CD8-positive, alpha-beta memory T cell (primary cell): ENCODE measurements at regions not wholly inside any gene's neighbourhood (a gene's known extent, or its start where the extent isn't known, plus 50 kb on each side); places are given as distances from the start of the nearest gene placed in this dataset.

Experiments
- CTCF ChIA-PET: fragments of 350-600 bp; sonication (Branson Sonifier 250); formaldehyde crosslinking; loops from one replicate; lab custom pipeline; 2021; ENCODE audit warnings: antibody characterized with exemption; lab: Charles Lee
- POLR2A ChIA-PET: fragments of 350-600 bp; sonication (Branson Sonifier 250); formaldehyde crosslinking; loops from one replicate; lab custom pipeline; 2021; ENCODE audit warnings: antibody characterized with exemption; lab: Charles Lee
- DNase-seq, 5 donors: peaks; one replicate each; pipeline versions ENCODE4 v3.0.0 to v3.0.0-alpha.2; 2020 to 2022; ENCODE audit warnings: mixed read lengths in 1 of 5
- H3K27ac ChIP-seq: one replicate; pipeline ENCODE4 v1.7.0; 2013; ENCODE audit warnings: low read depth, mild to moderate bottlenecking, low read length, moderate library complexity
- H3K27me3 ChIP-seq: 2 replicates; pipeline ENCODE4 v1.7.0; 2013; ENCODE audit warnings: low read length, mild to moderate bottlenecking; ENCODE audit not compliant: insufficient read depth, poor library complexity, severe bottlenecking
- H3K36me3 ChIP-seq: 2 replicates; pipeline ENCODE4 v1.7.0; 2013; ENCODE audit warnings: mild to moderate bottlenecking, low read length, moderate library complexity; ENCODE audit not compliant: insufficient read depth
- H3K4me1 ChIP-seq: 2 replicates; pipeline ENCODE4 v1.7.0; 2013; ENCODE audit warnings: mild to moderate bottlenecking, low read length, moderate library complexity; ENCODE audit not compliant: insufficient read depth
- H3K4me3 ChIP-seq: 2 replicates; pipeline ENCODE4 v1.7.0; 2013; ENCODE audit warnings: mild to moderate bottlenecking, low read length
- H3K9me3 ChIP-seq: 2 replicates; pipeline ENCODE4 v1.7.0; 2013; ENCODE audit warnings: mild to moderate bottlenecking, low read length
- H3K27ac Mint-ChIP-seq, 8 donors: one replicate each; pipeline ENCODE4 v1.8.0; 2020 to 2021; ENCODE audit warnings: mixed read lengths in 8 of 8, mild to moderate bottlenecking in 6 of 8, inconsistent platforms in 3 of 8, moderate library complexity in 3 of 8
- H3K27me3 Mint-ChIP-seq, 2 donors: one replicate each; pipeline ENCODE4 v1.8.0; 2020 to 2021; ENCODE audit warnings: mixed read lengths in 2 of 2, mild to moderate bottlenecking in 1 of 2, moderate library complexity in 1 of 2
- H3K36me3 Mint-ChIP-seq, 3 donors: one replicate each; pipeline ENCODE4 v1.8.0; 2020 to 2021; ENCODE audit warnings: mixed read lengths in 3 of 3, inconsistent platforms in 1 of 3, mild to moderate bottlenecking in 1 of 3
- H3K4me1 Mint-ChIP-seq, 3 donors: one replicate each; pipeline ENCODE4 v1.8.0; 2020 to 2021; ENCODE audit warnings: mixed read lengths in 3 of 3, inconsistent platforms in 1 of 3, mild to moderate bottlenecking in 1 of 3
- H3K4me3 Mint-ChIP-seq, 7 donors: one replicate each; pipeline ENCODE4 v1.8.0; 2020 to 2021; ENCODE audit warnings: mixed read lengths in 7 of 7, mild to moderate bottlenecking in 6 of 7, moderate library complexity in 4 of 7, inconsistent platforms in 2 of 7
- H3K9me3 Mint-ChIP-seq, 5 donors: one replicate each; pipeline ENCODE4 v1.8.0; 2020 to 2022; ENCODE audit warnings: mixed read lengths in 5 of 5, mild to moderate bottlenecking in 3 of 5, moderate library complexity in 2 of 5, inconsistent platforms in 1 of 5

DNA sequence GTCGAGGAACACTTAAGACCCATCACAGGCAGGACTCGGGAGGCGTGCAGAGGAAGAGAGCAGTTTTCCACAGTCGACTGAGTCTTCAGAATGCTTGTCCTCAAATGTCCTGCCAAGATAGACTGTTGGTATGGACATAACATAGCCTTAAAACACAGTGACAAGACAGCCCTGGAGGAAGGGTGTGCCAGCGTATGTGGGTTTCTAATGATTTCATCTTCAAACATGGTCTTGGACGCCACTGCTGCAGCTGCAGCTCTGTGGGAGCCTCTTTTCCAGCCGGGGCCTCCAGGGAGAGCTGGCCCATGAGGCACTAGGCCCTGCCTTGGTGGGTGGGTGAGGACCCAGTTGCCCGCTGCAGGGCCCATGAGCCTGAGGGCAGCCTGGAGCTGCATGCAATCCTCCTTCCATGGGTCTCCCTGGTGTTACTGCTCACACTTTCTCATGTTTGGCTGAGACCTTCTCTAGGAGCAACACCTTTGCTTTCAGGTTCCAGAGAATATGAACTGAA is 198.6 kb downstream of the KLF13 start:
- Mint-ChIP-seq H3K4me3 (no peak overlapping the region), H3K27me3 (peaks cover 19 to 24% of the 10 kb centered on the region in 2 donors), H3K9me3 (peaks cover 0 to 1% (median 0%) of the 10 kb centered on the region in 5 donors), H3K4me1 (no peaks in the 10 kb centered on the region), H3K27ac (no peak overlapping the region), H3K36me3 (peaks cover 0 to 3% (median 0%) of the 10 kb centered on the region in 3 donors)
- ChIA-PET CTCF (no interaction called here), POLR2A (no interaction called here)
- Histone ChIP-seq H3K4me1 (no peaks in the 10 kb centered on the region), H3K4me3 (no peak overlapping the region), H3K36me3 (no peaks in the 10 kb centered on the region), H3K27me3 (no peaks in the 10 kb centered on the region), H3K27ac (no peak overlapping the region), H3K9me3 (no peaks in the 10 kb centered on the region)
- no peak for DNase-seq

DNA sequence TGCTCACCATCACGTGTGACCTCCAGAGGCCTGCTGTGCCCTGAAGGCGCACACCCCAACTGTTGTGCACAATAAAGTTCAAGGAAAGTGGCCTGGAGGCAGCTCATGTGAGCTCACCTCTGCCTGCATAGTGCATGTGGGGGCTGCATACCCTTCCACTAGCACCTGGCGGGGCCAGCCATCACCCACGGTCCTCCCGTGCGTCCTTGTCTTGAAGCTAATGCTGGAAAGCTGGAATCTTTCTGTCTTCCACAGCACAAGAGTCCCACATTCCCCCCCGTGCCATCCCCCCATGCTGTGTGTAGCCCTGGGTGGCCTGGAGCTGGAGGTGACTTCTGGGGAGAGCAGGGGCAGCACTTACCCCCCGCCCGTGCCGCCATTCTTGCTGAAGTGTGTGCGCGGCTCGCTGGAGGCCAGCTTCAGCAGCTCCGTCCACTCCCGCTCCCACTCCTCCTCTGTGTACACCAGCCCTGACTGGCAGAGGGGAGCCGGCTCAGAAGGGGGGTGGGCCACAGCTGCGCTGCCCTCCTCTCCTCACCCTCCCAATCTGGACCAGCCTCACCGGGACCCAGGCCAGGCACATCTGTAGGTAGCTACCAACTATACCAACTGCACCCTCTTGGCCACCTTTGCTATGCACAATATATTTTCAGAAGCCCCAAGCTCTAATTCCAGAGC is 199.5 kb downstream of the KLF13 start:
- DNase-seq = no peak
- Histone ChIP-seq H3K9me3 (no peaks in the 10 kb centered on the region), H3K27ac (no peak overlapping the region), H3K4me3 (no peak overlapping the region), H3K36me3 (no peaks in the 10 kb centered on the region), H3K27me3 (no peaks in the 10 kb centered on the region), H3K4me1 (no peaks in the 10 kb centered on the region)
- peaks cover 0 to 1% (median 0%) of the 10 kb centered on the region in 5 donors for H3K9me3 Mint-ChIP-seq
- no peak overlapping the region for H3K27ac Mint-ChIP-seq
- H3K27me3 Mint-ChIP-seq = peaks cover 21 to 29% of the 10 kb centered on the region in 2 donors
- H3K36me3 Mint-ChIP-seq = peaks cover 0 to 9% (median 0%) of the 10 kb centered on the region in 3 donors
- H3K4me1 Mint-ChIP-seq = no peaks in the 10 kb centered on the region
- no peak overlapping the region for H3K4me3 Mint-ChIP-seq
- ChIA-PET CTCF (interaction anchor here (0.6 kb wide), 1 partner anchor 138 kb away, joined by 3 read pairs; no protein-coding TSS in a partner anchor), POLR2A (no interaction called here)

DNA sequence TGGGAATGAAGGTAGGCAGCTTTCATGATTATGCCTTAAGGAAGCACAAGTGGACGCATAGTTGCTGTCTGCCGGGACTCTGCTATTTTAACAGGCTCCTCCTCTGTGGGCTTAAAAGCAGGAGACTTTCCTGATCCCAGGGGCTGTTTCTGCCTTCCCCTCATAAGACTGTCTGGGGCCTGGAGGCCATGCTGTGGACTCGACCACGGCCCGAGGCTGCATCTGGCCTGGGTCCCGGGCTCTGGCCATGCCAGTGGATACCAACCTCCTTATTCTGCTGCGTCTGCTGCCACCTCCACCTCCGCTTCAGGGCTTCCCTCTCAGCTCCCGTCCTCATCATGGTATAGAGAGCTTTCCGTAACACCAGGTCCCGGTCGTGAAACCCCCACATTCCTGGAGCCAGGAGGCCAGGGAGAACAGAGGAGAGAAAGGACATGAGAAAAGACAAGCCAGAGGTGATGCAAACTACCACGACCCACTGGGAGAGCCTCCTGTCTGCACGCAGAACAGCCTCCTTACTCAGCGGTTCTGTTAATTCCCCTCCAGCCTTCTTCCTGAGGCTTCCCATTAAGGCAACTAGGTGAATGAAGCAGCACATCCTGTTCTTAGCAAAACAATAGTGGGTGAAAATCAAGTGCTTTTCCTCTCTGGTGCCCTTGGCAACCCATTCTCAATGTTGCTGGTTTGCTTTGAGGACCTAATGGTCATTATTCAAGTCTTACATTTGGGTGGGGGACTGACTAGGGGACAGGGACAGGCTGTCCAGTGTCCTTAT is 200.5 kb downstream of the KLF13 start:
- H3K27me3 Mint-ChIP-seq = peaks cover 23 to 32% of the 10 kb centered on the region in 2 donors
- ChIA-PET POLR2A (no interaction called here), CTCF (no interaction called here)
- peaks cover 0 to 3% (median 0%) of the 10 kb centered on the region in 5 donors for H3K9me3 Mint-ChIP-seq
- peak overlapping the region in 1 of 8 donors; percentile 63 for H3K27ac Mint-ChIP-seq
- Histone ChIP-seq H3K4me3 (no peak overlapping the region), H3K27me3 (no peaks in the 10 kb centered on the region), H3K36me3 (no peaks in the 10 kb centered on the region), H3K9me3 (no peaks in the 10 kb centered on the region), H3K27ac (no peak overlapping the region), H3K4me1 (no peaks in the 10 kb centered on the region)
- no peak for DNase-seq
- H3K4me1 Mint-ChIP-seq = no peaks in the 10 kb centered on the region
- no peak overlapping the region for H3K4me3 Mint-ChIP-seq
- H3K36me3 Mint-ChIP-seq = peaks cover 0 to 9% (median 0%) of the 10 kb centered on the region in 3 donors

DNA sequence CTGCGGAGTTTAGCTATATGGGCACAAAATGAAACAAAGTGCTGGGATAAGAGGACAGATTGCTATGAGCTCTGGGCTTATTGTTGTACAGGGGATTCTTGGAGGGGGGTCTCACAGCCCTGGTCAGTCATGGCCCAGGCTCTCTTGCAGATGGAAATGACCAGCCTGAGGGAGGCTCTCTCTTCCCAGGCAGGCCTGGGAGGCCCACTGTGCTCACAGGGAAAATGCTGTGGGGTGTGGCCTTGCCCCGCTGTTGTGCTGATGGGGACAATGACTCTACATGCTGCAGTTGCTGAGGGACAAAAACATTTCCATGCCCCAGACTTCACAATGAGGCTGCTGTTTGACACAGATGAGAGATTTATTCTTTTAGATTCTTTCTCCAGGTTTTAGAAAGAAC is 202.2 kb downstream of the KLF13 start:
- peaks cover 23 to 36% of the 10 kb centered on the region in 2 donors for H3K27me3 Mint-ChIP-seq
- ChIA-PET POLR2A (no interaction called here), CTCF (no interaction called here)
- H3K4me3 ChIP-seq = no peak overlapping the region
- H3K9me3 Mint-ChIP-seq = peaks cover 0 to 5% (median under 1%) of the 10 kb centered on the region in 5 donors
- H3K27ac Mint-ChIP-seq = no peak overlapping the region
- no peaks in the 10 kb centered on the region for H3K27me3 ChIP-seq
- no peaks in the 10 kb centered on the region for H3K9me3 ChIP-seq
- no peak overlapping the region for H3K27ac ChIP-seq
- H3K36me3 Mint-ChIP-seq = peaks cover 0 to 9% (median 0%) of the 10 kb centered on the region in 3 donors
- H3K4me3 Mint-ChIP-seq = no peak overlapping the region
- no peaks in the 10 kb centered on the region for H3K4me1 ChIP-seq
- H3K36me3 ChIP-seq = no peaks in the 10 kb centered on the region
- no peak for DNase-seq
- H3K4me1 Mint-ChIP-seq = no peaks in the 10 kb centered on the region

DNA sequence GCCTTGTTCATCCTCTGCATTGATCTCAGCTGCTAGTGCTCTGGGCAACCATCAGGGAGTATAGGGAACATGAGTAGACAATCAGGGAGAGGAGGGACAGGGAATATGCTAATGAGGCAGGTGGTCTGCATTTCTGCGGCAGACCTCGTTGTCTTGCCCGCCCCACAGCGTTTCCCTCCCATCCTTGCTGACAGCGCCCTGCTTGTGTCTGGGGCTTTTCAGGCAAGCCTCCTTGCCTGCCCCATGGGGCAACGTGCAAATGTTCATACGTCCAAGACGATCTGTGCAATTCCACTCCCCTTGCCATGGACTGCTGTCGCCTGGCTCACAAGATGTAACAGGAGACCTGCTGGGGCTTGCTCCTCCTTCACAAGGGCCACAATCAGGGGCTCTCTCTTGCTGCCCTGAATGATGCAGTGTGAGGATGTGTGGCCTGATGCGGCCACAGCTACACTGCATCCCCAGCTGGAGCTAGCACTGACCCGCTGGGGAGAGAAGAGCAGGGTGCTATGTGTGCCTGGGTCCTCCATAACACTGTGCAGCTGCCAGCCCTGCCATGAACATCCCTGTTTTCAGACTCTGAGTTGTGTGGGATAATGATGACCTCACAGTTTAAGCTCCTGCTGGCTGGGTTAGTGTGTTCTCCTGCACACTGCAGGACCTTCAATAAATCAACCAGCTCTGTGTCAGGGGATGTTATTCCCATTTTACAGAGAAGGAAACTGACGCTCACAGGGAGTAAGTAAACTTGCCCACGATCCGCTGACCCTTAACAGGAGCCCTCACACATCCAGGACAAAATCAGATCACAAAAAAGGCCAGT is 211.3 kb downstream of the KLF13 start:
- peaks cover 0 to 5% (median 2%) of the 10 kb centered on the region in 5 donors for H3K9me3 Mint-ChIP-seq
- DNase-seq = no peak
- Histone ChIP-seq H3K4me3 (no peak overlapping the region), H3K27ac (no peak overlapping the region), H3K27me3 (no peaks in the 10 kb centered on the region), H3K9me3 (no peaks in the 10 kb centered on the region), H3K4me1 (no peaks in the 10 kb centered on the region), H3K36me3 (no peaks in the 10 kb centered on the region)
- H3K4me1 Mint-ChIP-seq = no peaks in the 10 kb centered on the region
- H3K27me3 Mint-ChIP-seq = peaks cover 17 to 65% of the 10 kb centered on the region in 2 donors
- H3K27ac Mint-ChIP-seq = no peak overlapping the region
- CTCF ChIA-PET = no interaction called here
- H3K4me3 Mint-ChIP-seq = no peak overlapping the region
- H3K36me3 Mint-ChIP-seq = no peaks in the 10 kb centered on the region
- POLR2A ChIA-PET = no interaction called here

DNA sequence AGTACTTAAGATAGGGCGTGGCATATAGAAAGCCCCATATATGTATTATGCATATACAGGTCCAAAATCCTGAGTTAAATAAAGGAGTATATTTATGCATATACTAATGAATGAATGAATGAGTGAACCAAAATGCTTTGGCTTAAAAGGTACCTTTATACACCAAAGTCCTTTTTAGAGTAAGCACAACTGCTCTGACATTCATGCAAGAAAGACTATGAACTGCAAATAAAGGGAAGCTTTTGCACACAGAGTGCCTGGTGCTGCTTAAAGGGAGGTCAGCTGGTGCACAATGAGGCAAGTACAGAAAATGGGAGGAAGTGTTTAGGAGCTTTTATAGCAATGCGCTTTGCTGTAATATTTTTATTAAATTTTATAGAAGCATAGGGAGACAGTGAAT is 214.0 kb downstream of the KLF13 start:
- no peaks in the 10 kb centered on the region for H3K9me3 Mint-ChIP-seq

DNA sequence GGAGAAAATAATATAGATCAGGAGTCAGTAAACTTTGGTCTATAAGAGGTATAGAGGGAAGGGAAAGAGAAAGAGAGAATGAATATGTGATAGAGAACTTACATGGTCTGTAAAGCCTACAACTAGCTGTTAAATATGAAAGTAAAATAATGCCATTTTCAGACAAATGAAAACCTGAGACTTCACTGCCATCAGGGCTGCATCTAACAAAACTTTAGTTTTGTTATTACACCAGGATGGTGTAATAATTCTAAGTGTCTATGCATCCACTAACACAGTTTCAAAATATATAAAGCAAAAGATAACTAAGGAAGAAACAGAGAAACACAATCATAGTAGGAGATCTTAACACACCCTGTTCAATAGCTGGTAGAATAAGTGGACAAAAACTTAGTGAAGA is 217.7 kb downstream of the KLF13 start:
- no peaks in the 10 kb centered on the region for H3K27me3 ChIP-seq
- no peaks in the 10 kb centered on the region for H3K9me3 ChIP-seq
- H3K4me1 ChIP-seq = no peaks in the 10 kb centered on the region
- H3K9me3 Mint-ChIP-seq = no peaks in the 10 kb centered on the region
- H3K4me3 ChIP-seq = no peak overlapping the region
- CTCF ChIA-PET = no interaction called here
- no peak overlapping the region for H3K4me3 Mint-ChIP-seq
- no peaks in the 10 kb centered on the region for H3K36me3 ChIP-seq
- no peak overlapping the region for H3K27ac ChIP-seq
- no peak for DNase-seq
- no peak overlapping the region for H3K27ac Mint-ChIP-seq
- POLR2A ChIA-PET = interaction anchor here (0.6 kb wide), 1 partner anchor 69 kb away, joined by 4 read pairs; no protein-coding TSS in a partner anchor
- H3K36me3 Mint-ChIP-seq = no peaks in the 10 kb centered on the region
- no peaks in the 10 kb centered on the region for H3K4me1 Mint-ChIP-seq
- H3K27me3 Mint-ChIP-seq = peaks cover 10 to 71% of the 10 kb centered on the region in 2 donors

More for the DNA sequence above, 214.0 kb downstream of the KLF13 start:
- Histone ChIP-seq H3K4me3 (no peak overlapping the region), H3K4me1 (no peaks in the 10 kb centered on the region), H3K36me3 (no peaks in the 10 kb centered on the region), H3K9me3 (no peaks in the 10 kb centered on the region), H3K27me3 (no peaks in the 10 kb centered on the region), H3K27ac (no peak overlapping the region)
- Mint-ChIP-seq H3K36me3 (no peaks in the 10 kb centered on the region), H3K27me3 (peaks cover 17 to 79% of the 10 kb centered on the region in 2 donors), H3K27ac (no peak overlapping the region), H3K4me1 (no peaks in the 10 kb centered on the region), H3K4me3 (no peak overlapping the region)
- ChIA-PET POLR2A (no interaction called here), CTCF (interaction anchor here (1.0 kb wide), 1 partner anchor 12 kb away, joined by 3 read pairs; no protein-coding TSS in a partner anchor)
- no peak for DNase-seq
